GM18505 (cell line): ENCODE measurements at regions not wholly inside any gene's neighbourhood (a gene's known extent, or its start where the extent isn't known, plus 50 kb on each side); places are given as distances from the start of the nearest gene placed in this dataset.

Experiments used
- ATAC-seq: cut with Tn5 transposase; IDR thresholded peaks from one replicate; pipeline ENCODE4 v1.9.1; 2021; ENCODE audit not compliant: unreplicated experiment
- POLR2A ChIP-seq: IDR thresholded peaks from 4 replicates; pipeline ENCODE4 v1.6.1; 2011; ENCODE audit warnings: borderline replicate concordance; ENCODE audit not compliant: insufficient read depth, insufficient read length; ENCODE audit errors: extremely low read depth

GRCh38 chr3:87175732-87176131, 51.4 kb upstream of the CHMP2B start:
- ATAC-seq, result no peak
- no peak for TF ChIP-seq POLR2A

- ATAC-seq, result no peak
- TF ChIP-seq POLR2A, result no peak
These were observed 53.3 kb upstream of the CHMP2B start for GRCh38 chr3:87173776-87174175.

DNA sequence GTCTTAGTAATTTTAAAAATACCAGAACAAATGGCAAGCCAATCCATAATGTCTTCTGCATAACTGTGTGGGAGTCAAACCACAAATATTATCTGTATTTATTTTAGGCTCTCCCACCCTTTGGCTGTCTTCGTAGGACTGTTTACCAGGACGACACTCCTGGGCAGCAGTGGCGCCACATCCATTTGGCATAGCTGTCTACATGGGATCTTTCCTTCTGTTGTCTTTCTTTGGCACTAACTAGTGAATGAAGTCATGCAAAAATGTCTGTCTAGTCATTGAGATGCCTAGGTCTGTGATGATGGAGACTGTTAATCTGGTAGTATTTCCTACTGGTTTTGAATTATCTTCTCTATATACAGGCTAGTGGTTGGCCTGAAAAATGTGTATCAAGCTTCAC, 54.0 kb upstream of the CHMP2B start:
- no peak for TF ChIP-seq POLR2A
- ATAC-seq, result no peak

- peak; percentile 93 for ATAC-seq
- TF ChIP-seq POLR2A, result no peak
These were observed 59.3 kb upstream of the CHMP2B start for GRCh38 chr3:87167628-87168456.

DNA sequence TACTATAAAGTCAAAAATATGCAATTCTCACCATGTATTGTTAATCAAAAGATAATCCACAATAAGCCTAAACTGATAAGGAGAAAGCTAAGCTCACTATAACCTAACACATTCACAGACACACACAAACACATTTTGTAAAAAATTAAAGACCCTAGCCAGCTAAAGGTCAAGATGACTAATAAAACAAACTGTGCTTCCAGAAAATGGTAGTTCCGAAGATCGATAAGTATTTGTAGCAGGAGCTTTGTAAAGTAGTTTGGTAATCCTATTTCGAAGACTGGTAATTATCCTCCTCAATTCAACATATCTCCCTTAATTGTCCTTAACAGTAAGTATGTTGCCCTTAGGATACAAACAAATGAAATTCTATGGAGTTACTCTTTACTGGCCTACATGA, 62.9 kb upstream of the CHMP2B start:
- no peak for ATAC-seq
- TF ChIP-seq POLR2A, result no peak

DNA sequence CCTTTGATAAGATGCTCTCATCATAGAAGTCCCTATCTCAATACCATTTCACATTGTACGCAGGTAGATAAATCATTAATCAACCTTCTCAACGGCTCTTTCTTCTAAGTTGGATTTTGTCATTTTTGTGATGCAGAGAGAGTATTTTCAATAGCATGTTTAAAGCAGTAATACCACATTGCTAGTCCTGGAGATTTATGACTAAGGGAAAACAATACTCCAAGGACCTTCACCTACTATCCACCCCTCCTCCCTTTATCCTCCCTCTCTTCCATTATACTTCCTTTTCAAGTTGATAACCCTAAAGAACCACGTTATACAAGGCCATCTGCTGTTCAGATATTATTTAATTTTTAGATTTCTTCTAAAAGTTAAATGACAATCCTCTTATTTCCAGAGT, 65.3 kb upstream of the CHMP2B start:
- TF ChIP-seq POLR2A, result no peak
- no peak for ATAC-seq

DNA sequence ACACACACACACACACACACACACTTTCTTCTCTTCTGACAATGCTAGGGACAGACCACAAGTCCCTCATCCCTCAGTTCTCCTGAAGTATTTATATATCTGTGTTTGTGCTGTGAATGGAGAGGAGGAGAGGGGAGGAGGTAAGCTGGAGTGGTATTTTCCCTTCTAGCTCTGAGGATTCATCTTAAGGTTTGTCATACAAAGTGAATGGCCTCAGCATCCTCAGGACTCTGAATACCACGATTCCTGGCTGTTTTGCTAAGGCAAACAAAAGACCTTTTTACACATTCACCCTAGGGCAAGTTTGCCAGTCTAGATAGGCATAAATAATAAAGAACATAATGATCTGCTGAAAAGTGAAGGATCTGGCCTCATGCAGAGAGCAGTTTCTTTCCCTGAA, 65.7 kb upstream of the CHMP2B start:
- ATAC-seq, result no peak
- no peak for TF ChIP-seq POLR2A

DNA sequence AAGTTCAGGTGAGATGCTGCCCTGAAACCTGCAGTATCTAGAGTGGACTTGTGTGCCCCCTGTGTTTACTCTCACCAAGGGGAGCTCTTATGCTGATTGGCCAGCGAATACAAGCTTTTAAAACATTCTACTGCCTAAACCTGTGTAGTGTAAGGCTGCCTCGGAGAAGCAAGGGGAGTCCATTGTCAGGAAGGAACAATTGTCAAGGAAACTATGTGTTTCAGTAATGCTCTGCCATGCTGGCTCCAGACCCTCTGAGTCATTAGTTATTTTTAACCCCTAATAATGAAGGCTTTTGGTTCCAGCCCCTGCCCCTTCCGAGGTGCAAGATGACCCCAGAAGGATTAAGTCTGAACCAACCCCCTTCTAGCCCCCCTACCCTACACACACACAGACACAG, 66.1 kb upstream of the CHMP2B start:
- TF ChIP-seq POLR2A, result no peak
- ATAC-seq, result no peak

DNA sequence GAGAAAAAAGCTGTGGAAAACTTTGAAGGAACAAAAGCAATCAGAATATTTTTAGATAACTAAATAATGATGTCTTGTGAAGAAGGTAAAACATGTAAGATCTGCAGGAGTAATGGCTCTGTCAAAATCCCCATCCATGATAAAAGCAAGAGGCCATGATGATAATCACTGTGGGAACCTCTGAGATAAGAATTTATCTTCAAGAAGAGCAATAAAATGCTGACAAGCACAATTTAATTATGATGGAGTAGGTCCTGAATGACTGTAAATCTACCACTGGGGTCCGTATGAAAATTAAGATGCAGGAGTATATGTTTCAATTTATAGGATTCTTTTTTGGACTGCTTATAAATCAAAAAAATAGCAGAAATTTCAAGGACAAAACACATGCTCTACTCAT, 68.3 kb upstream of the CHMP2B start:
- TF ChIP-seq POLR2A, result no peak
- no peak for ATAC-seq

- no peak for TF ChIP-seq POLR2A
- ATAC-seq, result no peak
These were observed 79.1 kb upstream of the CHMP2B start for GRCh38 chr3:87148020-87148419.

DNA sequence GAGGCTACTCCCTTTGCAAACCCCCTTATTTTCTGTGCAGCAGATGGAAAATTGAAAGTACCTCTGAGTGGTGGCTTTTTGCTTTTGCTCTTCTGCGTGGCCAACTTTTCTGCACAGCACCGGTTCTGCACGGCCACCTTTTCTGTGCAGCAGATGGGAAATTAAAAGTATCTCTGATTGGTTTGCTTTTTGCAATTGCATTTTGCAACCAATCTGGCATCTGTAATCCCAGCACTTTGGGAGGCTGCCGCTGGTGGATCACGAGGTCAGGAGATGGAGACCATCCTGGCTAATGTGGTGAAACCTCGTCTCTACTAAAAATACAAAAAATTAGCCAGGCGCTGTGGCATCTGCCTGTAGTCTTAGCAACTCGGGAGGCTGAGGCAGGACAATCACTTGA, 79.5 kb upstream of the CHMP2B start:
- ATAC-seq, result no peak
- no peak for TF ChIP-seq POLR2A

DNA sequence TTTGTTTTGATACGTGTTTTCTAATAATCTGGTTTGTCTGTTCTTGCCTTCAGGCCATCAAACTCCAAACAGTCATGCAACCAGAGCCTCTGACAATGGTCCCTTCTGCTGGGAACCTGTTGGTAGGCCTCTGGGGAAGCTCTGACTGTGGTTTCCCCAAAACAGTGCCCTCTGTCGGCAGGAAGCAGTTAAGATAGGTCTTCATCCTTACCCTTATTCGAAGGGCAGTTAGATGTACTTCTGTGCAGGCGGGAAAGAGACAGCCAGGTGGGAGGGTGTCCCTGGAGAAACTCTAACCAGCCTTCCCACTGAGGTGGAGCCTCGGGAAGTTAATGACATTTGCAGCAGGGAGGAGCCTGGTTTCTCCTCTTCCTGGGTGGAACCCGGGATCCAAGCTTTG, 81.6 kb upstream of the CHMP2B start:
- peak; percentile 92 for ATAC-seq
- TF ChIP-seq POLR2A, result no peak

DNA sequence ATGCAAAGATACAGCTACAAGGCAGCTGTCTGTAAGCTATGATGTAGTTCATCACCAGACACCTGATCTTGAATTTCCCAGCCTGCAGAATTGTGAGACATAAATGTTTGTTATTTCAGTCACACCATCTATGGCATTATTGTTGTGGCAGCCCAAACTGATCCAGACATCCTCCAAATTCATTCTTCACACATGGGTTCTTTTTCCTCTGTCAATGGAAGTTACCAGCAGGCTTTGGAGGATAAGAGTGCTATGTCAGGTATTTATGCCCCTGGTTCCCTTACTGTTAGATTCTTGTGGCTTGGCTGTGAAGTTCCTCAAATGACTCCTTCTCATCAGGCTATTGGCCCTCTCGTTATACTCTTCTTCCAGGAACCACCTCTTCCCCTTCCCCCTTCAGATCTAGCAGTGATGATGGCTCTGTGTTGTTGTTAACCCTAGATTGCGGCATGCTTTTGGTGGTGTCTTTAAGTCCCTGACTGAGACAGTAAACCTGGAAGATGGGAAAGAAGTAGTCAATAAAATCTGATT, 91.0 kb upstream of the CHMP2B start:
- no peak for ATAC-seq
- TF ChIP-seq POLR2A, result no peak

DNA sequence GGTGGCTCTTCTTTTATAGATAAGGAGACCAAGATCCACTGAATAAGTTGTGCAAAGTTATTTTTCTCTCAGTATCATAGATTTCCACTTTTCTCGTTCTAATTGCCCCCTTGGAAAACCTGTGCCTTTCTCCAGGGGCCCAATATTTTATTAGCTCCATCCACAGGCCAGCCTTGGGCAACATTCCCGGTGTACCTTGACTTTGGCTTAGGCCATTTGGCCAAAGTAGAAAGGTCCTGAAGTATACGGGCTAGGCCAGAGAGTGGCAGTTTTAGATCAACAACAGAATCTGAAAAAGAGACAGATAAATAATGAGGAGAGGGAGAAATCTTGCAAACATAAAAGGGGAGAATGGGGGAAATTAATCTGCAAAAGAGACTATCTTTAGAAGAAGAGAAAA, 91.7 kb upstream of the CHMP2B start:
- ATAC-seq, result no peak
- no peak for TF ChIP-seq POLR2A
